ENCODE measurements at regions not wholly inside any gene's neighbourhood (a gene's known extent, or its start where the extent isn't known, plus 50 kb on each side); places are given as distances from the start of the nearest gene placed in this dataset.

DNA sequence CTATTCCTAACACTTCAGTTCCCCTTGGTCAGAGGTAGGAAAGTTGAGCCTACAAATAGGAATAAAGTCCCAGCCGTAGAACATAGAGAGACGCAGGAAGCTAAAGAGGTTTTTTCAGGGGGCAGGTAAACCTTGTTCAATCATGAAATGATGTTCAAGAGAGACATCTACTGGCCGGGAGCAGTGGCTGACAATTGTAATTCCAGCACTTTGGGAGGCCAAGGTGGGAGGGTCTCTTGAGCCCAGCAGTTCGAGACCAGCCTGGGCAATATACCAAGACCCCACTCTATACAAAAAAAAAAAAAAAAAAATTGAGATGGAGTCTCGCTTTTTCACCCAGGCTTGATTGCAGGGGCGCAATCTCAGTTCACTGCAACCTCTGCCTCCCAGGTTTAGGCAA, 66.7 kb upstream of the DNAJC10 start:
- H3K27ac ChIP-seq, result 0 out of 6 replicates have a peak overlapping the region, but pooled peaks of 1 of the 2 experiments have one; percentile 15
- 37% methylated on average over 6 of the region's 6 CpGs for WGBS (ENCODE audit: missing lambda C conversion rate)
- H3K4me3 ChIP-seq, result no peak overlapping the region
- FAIRE-seq (no peak), DNase-seq (ENCODE audit: low read depth in 1 of 2, low spot score in 1 of 2) (peak; percentile 15 to 57), ATAC-seq (peak; percentile 66 to 89; a peak in 5 of 6 replicates)
- H3K9me3 ChIP-seq, result no peaks in the 10 kb centered on the region
- TF ChIP-seq RAD21 (conservative IDR thresholded peaks at IDR 0.05 in 1 of 2, IDR thresholded peaks at IDR 0.05 in 1 of 2), result peak; percentile 77 to 83
- peak; percentile 81 for TF ChIP-seq SMC3 (IDR thresholded peaks at IDR 0.05)
- no peak for TF ChIP-seq ZSCAN20 (CRISPR knock-in tag; IDR thresholded peaks at IDR 0.05)
- TF ChIP-seq, protein P1, sequence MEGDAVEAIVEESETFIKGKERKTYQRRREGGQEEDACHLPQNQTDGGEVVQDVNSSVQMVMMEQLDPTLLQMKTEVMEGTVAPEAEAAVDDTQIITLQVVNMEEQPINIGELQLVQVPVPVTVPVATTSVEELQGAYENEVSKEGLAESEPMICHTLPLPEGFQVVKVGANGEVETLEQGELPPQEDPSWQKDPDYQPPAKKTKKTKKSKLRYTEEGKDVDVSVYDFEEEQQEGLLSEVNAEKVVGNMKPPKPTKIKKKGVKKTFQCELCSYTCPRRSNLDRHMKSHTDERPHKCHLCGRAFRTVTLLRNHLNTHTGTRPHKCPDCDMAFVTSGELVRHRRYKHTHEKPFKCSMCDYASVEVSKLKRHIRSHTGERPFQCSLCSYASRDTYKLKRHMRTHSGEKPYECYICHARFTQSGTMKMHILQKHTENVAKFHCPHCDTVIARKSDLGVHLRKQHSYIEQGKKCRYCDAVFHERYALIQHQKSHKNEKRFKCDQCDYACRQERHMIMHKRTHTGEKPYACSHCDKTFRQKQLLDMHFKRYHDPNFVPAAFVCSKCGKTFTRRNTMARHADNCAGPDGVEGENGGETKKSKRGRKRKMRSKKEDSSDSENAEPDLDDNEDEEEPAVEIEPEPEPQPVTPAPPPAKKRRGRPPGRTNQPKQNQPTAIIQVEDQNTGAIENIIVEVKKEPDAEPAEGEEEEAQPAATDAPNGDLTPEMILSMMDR (IDR thresholded peaks at IDR 0.05), result peak; percentile 66
- ChIA-PET CTCF (interaction anchor here (0.6 to 4.1 kb wide), 25 partner anchors 11 to 1487 kb away, joined by 3 to 66 read pairs (median 4); no protein-coding TSS in a partner anchor), POLR2A (no interaction called here)
- no peak overlapping the region for H3K4me2 ChIP-seq
- no peaks in the 10 kb centered on the region for H3K4me1 ChIP-seq

DNA sequence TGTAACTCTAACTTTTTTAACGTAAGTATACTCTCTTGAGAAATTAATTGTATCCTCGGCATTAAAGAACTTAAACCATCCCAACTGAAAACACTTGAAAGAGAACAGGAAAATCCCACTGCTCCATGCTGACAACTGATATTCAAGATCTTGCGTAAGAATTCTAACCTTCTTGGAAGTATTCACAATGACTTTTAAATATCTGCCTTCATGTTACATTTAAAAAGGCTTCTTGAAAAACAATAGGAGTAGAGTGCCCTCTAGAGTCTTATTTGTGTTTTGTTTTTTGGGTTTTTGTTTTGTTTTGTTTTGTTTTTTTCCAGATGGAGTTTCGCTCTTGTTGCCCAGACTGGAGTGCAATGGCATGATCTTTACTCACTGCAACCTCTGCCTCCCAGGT, 65.4 kb upstream of the DNAJC10 start:
- no peak for TF ChIP-seq EHMT2 (IDR thresholded peaks at IDR 0.05; ENCODE audit: low read depth)
- no peak for TF ChIP-seq NR3C1 (IDR thresholded peaks at IDR 0.05)
- TF ChIP-seq, protein P1 (IDR thresholded peaks at IDR 0.05), result peak; percentile 78
- peak; percentile 48 to 51; a peak in 2 of 4 replicates for TF ChIP-seq CEBPB (IDR thresholded peaks at IDR 0.05)
- TF ChIP-seq RAD21 (conservative IDR thresholded peaks at IDR 0.05 in 1 of 2, IDR thresholded peaks at IDR 0.05 in 1 of 2), result peak; percentile 73 to 85
- no peak for TF ChIP-seq HDAC2 (IDR thresholded peaks at IDR 0.05)
- no peak for TF ChIP-seq KDM1A (IDR thresholded peaks at IDR 0.05; ENCODE audit: low read depth)
- TF ChIP-seq SMC3 (IDR thresholded peaks at IDR 0.05), result peak; percentile 83
- no peak for TF ChIP-seq KDM5A (IDR thresholded peaks at IDR 0.05)
- ChIA-PET POLR2A (no interaction called here), CTCF (interaction anchor here (1.2 to 2.8 kb wide), 2 partner anchors 410 to 466 kb away, joined by 4 to 16 read pairs; no protein-coding TSS in a partner anchor)
- H3K4me1 ChIP-seq, result no peaks in the 10 kb centered on the region
- FAIRE-seq (no peak), DNase-seq (ENCODE audit: low read depth in 1 of 2, low spot score in 1 of 2) (peak; percentile 3 to 53), ATAC-seq (peak in 1 of 2 experiments; percentile 48; a peak in 3 of 6 replicates)
- peak overlapping the region; percentile 57; the same call in 2 of the 3 replicates for H3K4me2 ChIP-seq
- no peaks in the 10 kb centered on the region for H3K9me3 ChIP-seq
- no peak overlapping the region for H3K4me3 ChIP-seq
- 52% methylated on average over 4 of the region's 4 CpGs for WGBS (ENCODE audit: missing lambda C conversion rate)
- 0 out of 6 replicates have a peak overlapping the region, but pooled peaks of 1 of the 2 experiments have one; percentile 58 for H3K27ac ChIP-seq

DNA sequence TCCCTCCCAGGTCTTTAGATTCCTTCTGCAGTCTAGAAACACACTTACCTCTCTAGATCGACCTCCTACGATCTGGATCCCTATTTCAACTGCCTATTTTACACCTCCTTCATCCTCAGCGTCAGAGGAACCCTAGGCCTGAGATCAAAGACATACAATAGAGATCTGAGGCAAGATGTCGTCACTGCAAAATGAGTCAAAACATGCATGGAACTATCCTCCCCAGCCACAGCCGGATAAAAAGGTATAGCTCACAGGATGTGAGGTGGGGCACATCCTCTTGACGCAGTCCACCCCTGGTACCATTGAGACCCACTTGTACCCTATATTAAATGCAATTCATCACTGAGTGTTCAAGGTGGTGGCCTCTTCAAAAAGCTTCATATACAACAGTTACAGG, 63.7 kb upstream of the DNAJC10 start:
- POLR2A ChIA-PET, result no interaction called here

More for the DNA sequence above, 63.7 kb upstream of the DNAJC10 start:
- no peak for FAIRE-seq
- no peak overlapping the region for H3K4me2 ChIP-seq
- CTCF ChIA-PET, result interaction anchor here (1.0 to 2.8 kb wide), 4 partner anchors 8 to 467 kb away, joined by 4 to 16 read pairs (median 6); no protein-coding TSS in a partner anchor
- no peak overlapping the region for H3K27ac ChIP-seq
- no peak for TF ChIP-seq CHD2 (IDR thresholded peaks at IDR 0.05; ENCODE audit: low read length, partially characterized antibody)
- TF ChIP-seq, protein P2, sequence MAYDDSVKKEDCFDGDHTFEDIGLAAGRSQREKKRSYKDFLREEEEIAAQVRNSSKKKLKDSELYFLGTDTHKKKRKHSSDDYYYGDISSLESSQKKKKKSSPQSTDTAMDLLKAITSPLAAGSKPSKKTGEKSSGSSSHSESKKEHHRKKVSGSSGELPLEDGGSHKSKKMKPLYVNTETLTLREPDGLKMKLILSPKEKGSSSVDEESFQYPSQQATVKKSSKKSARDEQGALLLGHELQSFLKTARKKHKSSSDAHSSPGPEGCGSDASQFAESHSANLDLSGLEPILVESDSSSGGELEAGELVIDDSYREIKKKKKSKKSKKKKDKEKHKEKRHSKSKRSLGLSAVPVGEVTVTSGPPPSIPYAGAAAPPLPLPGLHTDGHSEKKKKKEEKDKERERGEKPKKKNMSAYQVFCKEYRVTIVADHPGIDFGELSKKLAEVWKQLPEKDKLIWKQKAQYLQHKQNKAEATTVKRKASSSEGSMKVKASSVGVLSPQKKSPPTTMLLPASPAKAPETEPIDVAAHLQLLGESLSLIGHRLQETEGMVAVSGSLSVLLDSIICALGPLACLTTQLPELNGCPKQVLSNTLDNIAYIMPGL (CRISPR knock-in tag; IDR thresholded peaks at IDR 0.05; ENCODE audit: borderline replicate concordance), result no peak
- no peak for TF ChIP-seq JUN (IDR thresholded peaks at IDR 0.05)
- TF ChIP-seq, protein P3, sequence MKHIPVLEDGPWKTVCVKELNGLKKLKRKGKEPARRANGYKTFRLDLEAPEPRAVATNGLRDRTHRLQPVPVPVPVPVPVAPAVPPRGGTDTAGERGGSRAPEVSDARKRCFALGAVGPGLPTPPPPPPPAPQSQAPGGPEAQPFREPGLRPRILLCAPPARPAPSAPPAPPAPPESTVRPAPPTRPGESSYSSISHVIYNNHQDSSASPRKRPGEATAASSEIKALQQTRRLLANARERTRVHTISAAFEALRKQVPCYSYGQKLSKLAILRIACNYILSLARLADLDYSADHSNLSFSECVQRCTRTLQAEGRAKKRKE (CRISPR knock-in tag; IDR thresholded peaks at IDR 0.05; ENCODE audit: low read depth), result no peak
- TF ChIP-seq ZSCAN20 (CRISPR knock-in tag; IDR thresholded peaks at IDR 0.05), result no peak
- no peak for ATAC-seq
- 36% methylated on average over 6 of the region's 6 CpGs for WGBS (ENCODE audit: missing lambda C conversion rate)
- no peaks in the 10 kb centered on the region for H3K4me1 ChIP-seq
- H3K9me3 ChIP-seq, result no peaks in the 10 kb centered on the region
- H3K4me3 ChIP-seq, result no peak overlapping the region
- no peak for DNase-seq (ENCODE audit: low read depth in 1 of 2, low spot score in 1 of 2)
